GM20431 (cell line): ENCODE measurements at regions not wholly inside any gene's neighbourhood (a gene's known extent, or its start where the extent isn't known, plus 50 kb on each side); places are given as distances from the start of the nearest gene placed in this dataset.

Source experiments
- in situ Hi-C: fragments of 300-500 bp; cut with MseI, MboI; formaldehyde crosslinking; loops from one replicate; pipeline ENCODE4 v1.15.0; 2020; ENCODE audit warnings: low sequenced_read_pairs; ENCODE audit not compliant: unreplicated experiment

- in situ Hi-C loops = no loop called here
Observed at GRCh38 chr1:88191917-88192316, 492.2 kb upstream of the PKN2 start.

- in situ Hi-C loops = no loop called here
Observed at GRCh38 chr1:88194542-88194941, 489.5 kb upstream of the PKN2 start.

GRCh38 chr1:88200545-88200944, 483.5 kb upstream of the PKN2 start:
- in situ Hi-C loops = no loop called here

DNA sequence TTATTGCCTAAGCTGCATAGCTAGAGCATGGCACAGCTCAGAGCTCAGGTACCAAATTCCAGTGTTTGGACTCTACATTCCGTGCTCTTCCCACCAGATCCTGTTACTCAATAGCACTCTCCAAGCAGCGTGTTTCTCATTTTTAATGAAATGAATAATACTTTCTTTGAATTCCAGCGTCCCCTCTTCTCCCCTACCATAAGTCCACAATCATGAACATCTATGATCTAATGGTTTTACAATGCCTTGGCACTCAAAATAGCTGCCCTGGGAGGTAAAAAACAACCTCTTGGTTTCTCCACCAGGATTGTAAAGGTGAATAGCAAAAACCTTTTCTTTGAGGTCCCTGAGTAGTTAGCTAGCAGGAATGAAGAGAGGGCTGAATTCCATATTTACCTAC, 480.0 kb upstream of the PKN2 start:
- in situ Hi-C loops = no loop called here

GRCh38 chr1:88204612-88205167, 479.4 kb upstream of the PKN2 start:
- in situ Hi-C loops = no loop called here

DNA sequence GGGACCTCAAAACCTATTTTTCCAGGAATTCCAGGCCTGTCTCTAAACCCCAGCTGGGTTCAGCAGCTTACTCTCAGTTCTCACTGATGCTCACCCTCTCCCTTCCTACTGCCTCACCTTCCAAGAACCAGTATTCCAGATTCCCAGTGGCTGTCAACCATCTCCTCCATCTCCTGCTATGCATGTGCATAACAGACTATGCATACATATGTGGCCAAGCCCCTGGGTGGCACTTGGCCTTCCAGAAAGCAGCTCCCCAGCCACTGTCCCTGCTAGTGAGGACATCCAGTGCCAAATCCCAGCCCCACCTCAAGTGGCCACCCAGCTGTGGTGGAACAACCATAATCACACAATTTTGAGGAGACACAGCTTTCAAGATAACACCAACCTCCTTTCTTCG, 475.7 kb upstream of the PKN2 start:
- in situ Hi-C loops = no loop called here

DNA sequence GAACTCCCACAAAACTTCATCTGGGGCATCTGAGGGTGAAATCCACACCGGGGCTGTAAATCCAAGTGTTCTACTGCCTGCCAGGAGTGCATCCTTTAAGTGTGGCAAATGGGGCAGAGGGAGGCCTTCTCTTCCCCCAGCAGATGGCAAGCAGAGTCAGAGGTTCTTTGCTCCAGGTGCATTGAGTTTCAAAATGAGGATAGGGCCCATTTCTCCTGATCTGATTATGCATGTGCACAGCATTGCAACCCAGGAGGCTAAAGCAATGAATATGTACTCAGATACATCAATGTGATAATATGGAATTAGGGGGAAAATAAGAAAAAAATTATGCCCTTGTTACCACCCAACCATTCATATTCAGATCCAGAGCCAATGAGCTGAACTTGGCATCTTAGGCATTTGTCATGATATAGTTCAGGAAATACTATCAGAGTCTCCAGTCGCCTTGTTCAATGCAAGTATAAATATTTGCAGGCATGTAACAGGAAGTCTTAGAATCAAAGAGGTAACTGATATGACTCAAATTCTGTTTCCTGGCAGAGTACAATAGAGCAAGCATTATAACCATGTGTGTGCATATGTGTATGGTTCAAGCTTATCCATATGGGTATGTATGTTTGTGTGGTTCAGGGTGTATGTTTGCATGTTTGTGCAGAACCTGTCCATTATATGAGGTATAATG, 473.8 kb upstream of the PKN2 start:
- in situ Hi-C loops = no loop called here

DNA sequence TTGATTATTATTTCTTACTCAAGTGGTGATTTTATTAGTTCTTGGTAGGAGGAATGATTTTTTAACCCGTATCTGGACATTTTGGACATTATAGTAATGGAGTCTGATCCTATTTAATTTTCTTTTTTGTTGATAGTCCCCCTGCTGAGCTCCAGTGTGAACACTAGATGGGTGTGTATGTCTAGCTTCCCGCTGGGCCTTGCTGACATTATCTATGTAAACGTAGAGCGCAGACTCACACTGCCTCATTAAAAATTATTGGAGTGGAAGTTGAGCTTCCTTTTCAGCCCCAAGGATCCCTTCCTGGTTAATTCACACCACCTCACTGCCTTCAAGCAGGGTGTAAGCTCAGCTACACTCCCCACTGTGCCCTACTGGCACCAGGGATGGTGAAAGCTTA, 467.6 kb upstream of the PKN2 start:
- in situ Hi-C loops = no loop called here

GRCh38 chr1:88217386-88217785, 466.7 kb upstream of the PKN2 start:
- in situ Hi-C loops = no loop called here

DNA sequence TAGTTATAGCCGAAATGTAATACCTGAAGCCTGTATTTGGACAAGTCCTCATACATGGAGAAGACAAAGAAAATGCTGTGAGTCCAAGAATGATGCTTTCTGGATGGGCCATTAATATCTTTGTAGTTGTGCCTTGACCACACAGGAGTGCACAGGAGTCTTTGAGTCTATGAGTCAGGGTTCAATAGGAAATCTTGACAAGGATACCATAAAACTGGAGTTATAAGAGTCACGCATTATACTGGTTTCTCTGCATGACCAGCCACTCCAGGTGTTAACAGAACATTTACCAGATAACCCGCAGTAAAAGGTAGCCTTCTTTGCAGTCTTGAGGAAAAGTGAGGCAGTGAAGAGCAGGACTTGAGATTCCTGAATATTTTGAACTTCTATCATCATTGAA, 464.6 kb upstream of the PKN2 start:
- in situ Hi-C loops = no loop called here

DNA sequence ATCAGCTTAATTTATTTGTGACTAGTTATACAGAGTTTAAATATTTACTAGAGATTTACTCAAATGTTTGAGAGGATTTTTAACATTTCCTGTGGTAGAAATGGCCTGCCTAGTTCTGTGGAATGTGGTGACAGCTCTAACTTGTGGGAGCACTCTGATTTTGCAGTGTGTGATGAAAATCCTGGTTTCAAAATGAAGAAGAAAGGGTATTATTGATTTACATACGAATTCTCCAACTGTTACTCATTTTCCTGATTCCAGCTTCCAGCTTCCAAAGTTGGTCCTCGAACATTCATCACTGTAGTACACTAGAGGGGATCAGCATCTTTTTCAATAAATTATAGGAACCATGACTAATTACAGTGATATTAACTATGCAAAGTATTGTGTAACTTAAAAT, 462.7 kb upstream of the PKN2 start:
- in situ Hi-C loops = no loop called here

DNA sequence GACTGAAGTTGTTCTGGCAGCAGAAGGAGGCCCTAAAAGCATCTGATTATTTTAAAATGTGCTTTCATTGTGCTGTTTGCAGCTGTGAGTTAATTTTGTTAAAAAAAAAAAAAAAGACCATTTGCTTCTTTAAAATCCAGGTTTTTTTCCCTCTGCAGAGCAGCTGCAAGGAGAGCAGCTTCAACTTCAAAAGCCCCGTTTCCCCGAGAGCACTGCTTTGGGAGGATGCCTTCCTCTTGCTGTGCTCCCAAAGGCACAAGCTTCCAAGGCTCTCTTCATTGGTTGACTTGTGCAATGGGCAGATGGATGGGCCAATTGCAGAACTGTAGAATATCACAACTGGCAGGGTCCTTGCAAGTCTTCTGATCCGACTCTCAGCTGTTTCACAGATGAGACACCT, 459.2 kb upstream of the PKN2 start:
- in situ Hi-C loops = no loop called here

- in situ Hi-C loops = no loop called here
Observed at GRCh38 chr1:88228114-88228513, 456.0 kb upstream of the PKN2 start.

GRCh38 chr1:88230126-88230525, 453.9 kb upstream of the PKN2 start:
- in situ Hi-C loops = no loop called here

DNA sequence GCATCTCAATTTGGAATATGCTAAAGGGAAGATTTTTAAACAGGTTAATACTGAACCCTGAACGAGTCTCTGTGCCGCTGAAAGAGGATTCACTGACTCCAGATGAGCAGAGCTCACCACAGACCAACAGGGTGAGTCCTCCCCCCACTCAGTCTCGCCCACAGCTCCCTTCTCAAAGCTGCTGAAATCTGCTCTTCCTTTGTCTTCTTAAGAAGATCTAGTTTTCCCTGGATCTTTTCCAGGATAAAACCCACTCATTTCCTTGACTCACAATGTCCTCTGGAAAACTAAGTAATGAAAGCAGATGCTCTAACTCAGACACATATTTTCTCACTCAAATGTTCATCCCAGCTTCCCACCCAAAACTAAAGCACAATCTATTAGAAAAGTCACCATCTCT, 447.0 kb upstream of the PKN2 start:
- in situ Hi-C loops = no loop called here

- in situ Hi-C loops = no loop called here
Observed at GRCh38 chr1:88239205-88239604, 444.9 kb upstream of the PKN2 start.

DNA sequence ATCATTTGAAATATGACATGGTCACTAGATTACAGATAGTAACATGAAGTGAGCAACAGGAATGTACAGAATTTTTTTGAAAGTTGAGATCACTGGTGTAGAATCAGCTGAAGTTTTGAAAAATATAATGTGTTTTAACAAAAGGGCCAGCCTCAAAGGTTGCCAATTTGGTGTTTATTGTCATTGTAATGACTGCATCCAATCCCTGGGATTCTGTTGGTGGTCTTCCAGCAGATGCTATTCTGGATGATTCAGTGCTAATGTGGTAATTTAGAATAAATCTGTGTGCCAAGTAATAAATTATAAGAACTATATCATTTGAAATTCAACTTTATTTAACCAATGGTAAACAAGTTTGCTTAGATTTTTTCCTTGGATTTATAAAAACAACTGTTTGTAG, 436.4 kb upstream of the PKN2 start:
- in situ Hi-C loops = no loop called here

DNA sequence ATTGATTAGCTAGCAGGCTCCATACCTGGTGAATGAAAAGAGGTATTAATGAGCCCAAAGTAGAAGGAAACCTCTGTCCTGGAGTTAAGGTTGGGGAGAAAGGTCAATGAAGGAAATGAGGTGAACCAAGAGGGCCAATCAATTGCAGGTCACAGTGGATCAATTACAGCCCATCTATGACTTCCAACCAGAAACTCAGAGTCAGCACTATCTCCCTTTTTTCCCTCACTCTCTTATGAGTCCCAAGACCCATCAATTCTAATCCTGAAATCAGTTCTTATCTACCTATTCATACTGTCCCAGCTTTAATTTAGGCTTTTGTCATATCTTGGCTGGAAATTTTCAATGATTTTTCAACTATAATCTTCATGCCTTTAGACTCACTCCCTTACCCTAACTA, 433.2 kb upstream of the PKN2 start:
- in situ Hi-C loops = no loop called here

DNA sequence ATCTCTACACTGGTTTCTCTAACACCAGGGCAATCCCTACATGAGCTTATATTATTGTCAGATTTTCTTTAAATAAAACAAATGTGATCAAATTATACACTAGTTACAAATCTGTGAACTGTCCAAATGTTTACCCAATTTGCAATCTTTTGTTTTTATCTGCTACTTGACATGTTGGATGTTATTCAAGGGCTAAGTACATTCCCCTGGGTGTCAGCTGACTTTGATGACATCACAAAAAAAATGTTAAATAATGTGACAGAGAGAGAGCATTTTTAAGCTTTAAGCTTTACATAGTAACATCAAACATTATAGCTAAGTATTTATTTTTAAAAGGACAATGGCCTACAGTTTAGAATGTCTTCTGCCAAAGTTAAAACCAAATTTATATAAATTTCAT, 431.3 kb upstream of the PKN2 start:
- in situ Hi-C loops = no loop called here

GRCh38 chr1:88265606-88266005, 418.5 kb upstream of the PKN2 start:
- in situ Hi-C loops = no loop called here

GRCh38 chr1:88266051-88266450, 418.0 kb upstream of the PKN2 start:
- in situ Hi-C loops = no loop called here

DNA sequence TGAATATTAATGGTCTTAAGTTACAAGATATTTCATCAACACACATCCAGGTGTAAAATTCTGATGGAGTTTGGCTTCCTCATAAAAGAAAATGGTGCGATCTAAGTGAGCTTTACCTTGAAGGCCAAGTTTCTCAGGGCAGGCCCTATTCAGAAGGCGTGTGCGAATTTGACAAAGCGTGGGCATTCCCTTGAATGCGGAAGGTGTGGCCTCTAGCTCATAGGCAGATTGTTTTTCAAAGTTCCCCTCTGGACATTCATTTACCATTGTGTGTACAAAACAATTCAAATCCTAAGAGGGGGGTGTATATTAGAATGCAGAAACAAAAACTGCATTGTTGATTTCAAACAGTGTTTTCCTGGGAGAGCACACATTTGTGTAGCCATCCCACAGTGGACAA, 411.9 kb upstream of the PKN2 start:
- in situ Hi-C loops = no loop called here
